ENCODE measurements at regions not wholly inside any gene's neighbourhood (a gene's known extent, or its start where the extent isn't known, plus 50 kb on each side); places are given as distances from the start of the nearest gene placed in this dataset.
"Not testable (repeated sequence)": the region's sequence is repeated elsewhere in the genome, so short reads cannot be mapped to it uniquely, and the experiment has no call there.

DNA sequence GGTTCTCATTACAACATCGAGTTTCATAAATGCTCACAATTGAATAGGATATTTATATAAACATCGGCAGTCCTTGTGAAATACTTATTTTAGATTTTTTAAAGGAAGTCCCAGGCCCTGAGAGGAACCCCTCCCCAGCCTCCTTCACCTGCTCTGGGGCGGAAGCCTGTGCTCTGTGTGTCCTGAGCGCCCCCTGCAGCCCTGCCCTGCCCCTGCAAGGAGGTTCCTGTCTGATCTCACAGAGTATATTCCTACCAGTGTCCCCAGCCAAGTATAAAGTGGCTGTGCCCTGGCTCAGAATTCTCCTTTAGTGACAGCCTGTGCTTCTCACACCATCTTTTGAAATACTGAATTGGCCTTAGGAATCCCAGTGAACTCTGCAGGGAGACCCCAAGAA is 659.5 kb downstream of the TMEM121 start:
- H3K4me1 Mint-ChIP-seq (ENCODE audit: low read depth, unreplicated experiment), result no peaks in the 10 kb centered on the region
- Histone ChIP-seq H3K9ac (ENCODE audit: low read length) (no peak overlapping the region), H3K4me1 (ENCODE audit: insufficient read depth, low read length) (no peaks in the 10 kb centered on the region), H2AFZ (ENCODE audit: low read depth, low read length) (no peak overlapping the region), H3K27ac (ENCODE audit: low read depth, low read length) (no peak overlapping the region), H4K20me1 (ENCODE audit: insufficient read depth, low read length) (no peaks in the 10 kb centered on the region), H3K79me2 (ENCODE audit: insufficient read depth, low read length) (no peaks in the 10 kb centered on the region), H3K36me3 (ENCODE audit: insufficient read depth, low read length) (no peaks in the 10 kb centered on the region), H3K4me2 (ENCODE audit: low read length) (no peak overlapping the region), H3K4me3 (ENCODE audit: insufficient read depth, low read depth, low read length) (no peak overlapping the region), H3K27me3 (ENCODE audit: insufficient read depth, low read length) (no peaks in the 10 kb centered on the region), H3K9me3 (ENCODE audit: insufficient read depth, low read depth, low read length) (no peaks in the 10 kb centered on the region)
- FAIRE-seq (no peak), DNase-seq (ENCODE audit: low read depth) (no peak)
- H3K36me3 Mint-ChIP-seq (ENCODE audit: low read depth, unreplicated experiment), result no peaks in the 10 kb centered on the region
- H3K27ac Mint-ChIP-seq (ENCODE audit: unreplicated experiment), result no peak overlapping the region
- H3K4me3 Mint-ChIP-seq (ENCODE audit: unreplicated experiment), result no peak overlapping the region
- peaks cover 3% of the 10 kb centered on the region for H3K9me3 Mint-ChIP-seq (ENCODE audit: unreplicated experiment)
- TF ChIP-seq EZH2 (IDR thresholded peaks at IDR 0.05; ENCODE audit: insufficient read depth, low read length), result no peak
- TF ChIP-seq CTCF (IDR thresholded peaks at IDR 0.05; ENCODE audit: insufficient read depth, low read depth, low read length), result no peak
- no peaks in the 10 kb centered on the region for H3K27me3 Mint-ChIP-seq (ENCODE audit: low read depth, unreplicated experiment)

- H3K4me1 Mint-ChIP-seq (ENCODE audit: low read depth, unreplicated experiment), result no peaks in the 10 kb centered on the region
- Histone ChIP-seq H2AFZ (ENCODE audit: low read depth, low read length) (no peak overlapping the region), H3K27ac (ENCODE audit: low read depth, low read length) (no peak overlapping the region), H3K4me3 (ENCODE audit: insufficient read depth, low read depth, low read length) (no peak overlapping the region), H3K9ac (ENCODE audit: low read length) (no peak overlapping the region), H3K27me3 (ENCODE audit: insufficient read depth, low read length) (no peaks in the 10 kb centered on the region), H4K20me1 (ENCODE audit: insufficient read depth, low read length) (no peaks in the 10 kb centered on the region), H3K36me3 (ENCODE audit: insufficient read depth, low read length) (no peaks in the 10 kb centered on the region), H3K4me2 (ENCODE audit: low read length) (no peak overlapping the region), H3K79me2 (ENCODE audit: insufficient read depth, low read length) (no peaks in the 10 kb centered on the region), H3K9me3 (ENCODE audit: insufficient read depth, low read depth, low read length) (no peaks in the 10 kb centered on the region), H3K4me1 (ENCODE audit: insufficient read depth, low read length) (no peaks in the 10 kb centered on the region)
- no peaks in the 10 kb centered on the region for H3K36me3 Mint-ChIP-seq (ENCODE audit: low read depth, unreplicated experiment)
- H3K9me3 Mint-ChIP-seq (ENCODE audit: unreplicated experiment), result peaks cover 3% of the 10 kb centered on the region
- no peak overlapping the region for H3K4me3 Mint-ChIP-seq (ENCODE audit: unreplicated experiment)
- no peak for DNase-seq (ENCODE audit: low read depth)
- FAIRE-seq, result no peak
- H3K27ac Mint-ChIP-seq (ENCODE audit: unreplicated experiment), result no peak overlapping the region
- H3K27me3 Mint-ChIP-seq (ENCODE audit: low read depth, unreplicated experiment), result no peaks in the 10 kb centered on the region
- no peak for TF ChIP-seq CTCF (IDR thresholded peaks at IDR 0.05; ENCODE audit: insufficient read depth, low read depth, low read length)
- no peak for TF ChIP-seq EZH2 (IDR thresholded peaks at IDR 0.05; ENCODE audit: insufficient read depth, low read length)
These were observed 660.8 kb downstream of the TMEM121 start for GRCh38 chr14:106187216-106187615.

DNA sequence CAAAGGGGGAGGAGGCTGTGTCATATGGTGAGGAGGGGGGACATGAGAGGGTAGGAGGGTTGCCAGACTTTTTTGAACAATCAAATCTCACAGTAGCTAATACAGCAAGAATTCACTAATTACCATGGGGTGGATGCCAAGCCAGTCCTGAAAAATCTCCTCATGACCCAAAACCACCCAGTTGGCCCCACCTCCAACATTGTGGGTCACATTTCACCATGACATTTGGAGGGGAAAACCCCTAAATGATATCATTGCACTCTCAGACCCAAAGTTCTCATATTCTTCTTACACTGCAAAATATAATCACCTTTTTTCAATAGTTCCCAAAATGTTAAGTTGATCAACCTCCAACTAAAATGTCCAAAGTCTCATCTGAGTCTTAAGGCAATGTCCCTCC is 666.3 kb downstream of the TMEM121 start:
- H3K9ac ChIP-seq (ENCODE audit: low read length); FAIRE-seq; H3K27me3 Mint-ChIP-seq (ENCODE audit: low read depth, unreplicated experiment); H3K4me3 ChIP-seq (ENCODE audit: insufficient read depth, low read depth, low read length); H3K27ac Mint-ChIP-seq (ENCODE audit: unreplicated experiment); H3K4me3 Mint-ChIP-seq (ENCODE audit: unreplicated experiment); H3K4me2 ChIP-seq (ENCODE audit: low read length); DNase-seq (ENCODE audit: low read depth); H2AFZ ChIP-seq (ENCODE audit: low read depth, low read length); H3K9me3 ChIP-seq (ENCODE audit: insufficient read depth, low read depth, low read length); H3K27ac ChIP-seq (ENCODE audit: low read depth, low read length); H3K27me3 ChIP-seq (ENCODE audit: insufficient read depth, low read length); H3K4me1 Mint-ChIP-seq (ENCODE audit: low read depth, unreplicated experiment); H3K9me3 Mint-ChIP-seq (ENCODE audit: unreplicated experiment); H3K36me3 Mint-ChIP-seq (ENCODE audit: low read depth, unreplicated experiment); H4K20me1 ChIP-seq (ENCODE audit: insufficient read depth, low read length); H3K4me1 ChIP-seq (ENCODE audit: insufficient read depth, low read length); H3K79me2 ChIP-seq (ENCODE audit: insufficient read depth, low read length); H3K36me3 ChIP-seq (ENCODE audit: insufficient read depth, low read length): not testable (repeated sequence)

GRCh38 chr14:106196459-106196858 is 670.1 kb downstream of the TMEM121 start:
- not testable (repeated sequence) for H3K27ac ChIP-seq (ENCODE audit: low read depth, low read length); H2AFZ ChIP-seq (ENCODE audit: low read depth, low read length); H3K4me3 Mint-ChIP-seq (ENCODE audit: unreplicated experiment); H3K4me1 ChIP-seq (ENCODE audit: insufficient read depth, low read length); H3K9me3 ChIP-seq (ENCODE audit: insufficient read depth, low read depth, low read length); H3K79me2 ChIP-seq (ENCODE audit: insufficient read depth, low read length); H3K36me3 Mint-ChIP-seq (ENCODE audit: low read depth, unreplicated experiment); FAIRE-seq; H4K20me1 ChIP-seq (ENCODE audit: insufficient read depth, low read length); DNase-seq (ENCODE audit: low read depth); H3K4me1 Mint-ChIP-seq (ENCODE audit: low read depth, unreplicated experiment); H3K9ac ChIP-seq (ENCODE audit: low read length); H3K4me2 ChIP-seq (ENCODE audit: low read length); H3K27ac Mint-ChIP-seq (ENCODE audit: unreplicated experiment); H3K36me3 ChIP-seq (ENCODE audit: insufficient read depth, low read length); H3K4me3 ChIP-seq (ENCODE audit: insufficient read depth, low read depth, low read length); H3K27me3 Mint-ChIP-seq (ENCODE audit: low read depth, unreplicated experiment); H3K27me3 ChIP-seq (ENCODE audit: insufficient read depth, low read length)
- H3K9me3 Mint-ChIP-seq (ENCODE audit: unreplicated experiment), result peaks cover 19% of the 10 kb centered on the region

DNA sequence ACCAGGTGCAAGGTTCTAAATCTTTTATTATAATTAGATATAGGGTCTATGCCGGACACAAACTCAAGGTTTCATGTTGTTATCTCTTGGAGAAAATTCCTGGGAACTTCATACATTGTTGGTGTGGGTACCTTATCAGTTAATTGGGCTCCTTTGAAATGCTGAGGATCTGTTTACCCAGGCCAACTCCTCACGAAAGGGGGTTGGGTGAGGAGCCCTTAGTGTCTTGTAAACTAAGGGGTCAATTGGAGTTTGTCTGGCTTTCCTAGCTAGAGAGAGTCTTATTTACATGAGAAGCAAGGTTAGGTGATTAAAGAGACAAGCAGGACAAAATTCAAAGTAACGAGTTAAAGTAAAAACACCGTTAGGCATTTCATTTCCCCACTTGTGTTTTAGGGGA is 670.9 kb downstream of the TMEM121 start:
- not testable (repeated sequence) for H3K27ac ChIP-seq (ENCODE audit: low read depth, low read length); FAIRE-seq; H4K20me1 ChIP-seq (ENCODE audit: insufficient read depth, low read length); H3K79me2 ChIP-seq (ENCODE audit: insufficient read depth, low read length); H3K36me3 Mint-ChIP-seq (ENCODE audit: low read depth, unreplicated experiment); H3K4me3 Mint-ChIP-seq (ENCODE audit: unreplicated experiment); H3K4me1 ChIP-seq (ENCODE audit: insufficient read depth, low read length); H3K4me3 ChIP-seq (ENCODE audit: insufficient read depth, low read depth, low read length); H3K4me1 Mint-ChIP-seq (ENCODE audit: low read depth, unreplicated experiment); DNase-seq (ENCODE audit: low read depth); H2AFZ ChIP-seq (ENCODE audit: low read depth, low read length); H3K4me2 ChIP-seq (ENCODE audit: low read length); H3K27me3 Mint-ChIP-seq (ENCODE audit: low read depth, unreplicated experiment); H3K27me3 ChIP-seq (ENCODE audit: insufficient read depth, low read length); H3K9me3 ChIP-seq (ENCODE audit: insufficient read depth, low read depth, low read length); H3K9ac ChIP-seq (ENCODE audit: low read length); H3K27ac Mint-ChIP-seq (ENCODE audit: unreplicated experiment); H3K36me3 ChIP-seq (ENCODE audit: insufficient read depth, low read length)
- peaks cover 19% of the 10 kb centered on the region for H3K9me3 Mint-ChIP-seq (ENCODE audit: unreplicated experiment)
